ENCODE measurements at regions not wholly inside any gene's neighbourhood (a gene's known extent, or its start where the extent isn't known, plus 50 kb on each side); places are given as distances from the start of the nearest gene placed in this dataset.

DNA sequence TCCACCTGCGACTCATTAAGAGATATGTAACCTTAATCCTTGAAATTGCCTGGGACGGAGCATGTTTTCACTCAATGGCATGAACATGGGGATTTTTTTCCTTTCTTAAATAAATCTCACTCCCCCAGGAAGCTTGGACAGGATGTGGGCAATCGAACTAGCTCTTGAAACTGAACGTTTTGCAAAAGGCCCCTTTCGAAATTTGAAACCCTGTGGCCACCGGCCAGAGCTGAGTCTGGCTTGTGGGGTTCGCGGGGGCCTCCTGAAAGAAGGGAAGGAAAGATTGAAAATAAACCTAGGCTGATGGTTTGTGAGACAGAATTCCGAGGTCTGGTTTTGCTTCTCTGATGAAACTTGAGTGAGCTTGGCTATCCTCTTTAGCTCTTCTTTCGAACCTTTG lies 101.4 kb upstream of the RTL1 start:
- DNase-seq: peak; percentile 65

GRCh38 chr14:101005447-101005846 lies 101.9 kb upstream of the RTL1 start:
- DNase-seq: peak; percentile 32

GRCh38 chr14:101006008-101006407 lies 102.5 kb upstream of the RTL1 start:
- peak; percentile 23 for DNase-seq

DNA sequence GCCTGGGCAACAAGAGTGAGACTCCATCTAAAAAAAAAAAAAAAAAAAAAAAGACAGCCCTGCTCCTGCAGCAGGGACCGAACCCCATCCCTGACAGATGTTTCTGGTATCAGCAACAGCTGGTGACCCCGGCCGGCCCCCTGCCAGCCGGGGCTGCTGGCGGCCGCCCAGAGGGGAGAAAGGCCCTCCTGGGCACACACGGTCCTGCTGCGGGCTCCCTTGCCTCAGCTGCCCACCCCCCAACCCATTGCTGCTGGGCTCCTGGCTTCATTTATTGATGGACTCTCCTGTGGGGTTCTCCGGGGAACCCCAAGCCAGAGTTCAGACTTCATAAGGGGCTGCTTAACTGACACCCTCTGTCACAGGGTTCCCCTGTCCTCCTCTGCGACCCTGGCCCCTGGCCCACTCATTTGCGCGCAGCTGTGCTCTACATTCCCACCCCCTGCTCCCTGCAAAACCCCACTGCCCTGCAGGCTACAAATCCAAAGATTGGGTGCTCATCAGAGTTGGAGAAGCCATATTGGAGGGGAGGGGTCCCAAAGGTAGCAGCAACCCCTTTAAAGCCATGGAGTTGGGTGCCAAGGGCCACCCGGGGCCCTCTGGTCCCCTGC lies 103.6 kb upstream of the RTL1 start:
- DNase-seq: no peak

DNA sequence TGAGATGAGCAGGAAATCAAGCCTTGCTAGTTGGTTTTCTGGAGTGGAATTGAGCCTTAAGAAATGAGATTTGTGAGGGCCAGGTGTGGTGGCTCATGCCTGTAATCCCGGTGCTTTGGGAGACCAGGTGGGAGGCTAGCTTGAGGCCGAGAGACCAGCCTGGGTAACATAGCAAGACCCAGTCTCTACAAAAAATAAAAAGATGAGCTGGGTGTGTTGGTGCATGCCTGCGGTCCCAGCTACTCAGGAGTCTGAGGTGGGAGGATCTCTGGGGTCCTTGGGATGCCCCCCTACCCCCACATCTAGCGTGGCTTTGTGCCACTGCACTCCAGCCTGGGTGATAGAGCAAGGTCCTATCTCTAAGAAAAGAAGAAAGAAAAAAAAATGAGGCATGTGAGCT lies 104.2 kb upstream of the RTL1 start:
- no peak for DNase-seq

- no peak for DNase-seq
Observed at GRCh38 chr14:101008196-101008595, 104.7 kb upstream of the RTL1 start.

- no peak for DNase-seq
Observed at GRCh38 chr14:101008631-101009336, 105.3 kb upstream of the RTL1 start.

GRCh38 chr14:101009531-101009930 lies 106.0 kb upstream of the RTL1 start:
- DNase-seq: no peak

DNA sequence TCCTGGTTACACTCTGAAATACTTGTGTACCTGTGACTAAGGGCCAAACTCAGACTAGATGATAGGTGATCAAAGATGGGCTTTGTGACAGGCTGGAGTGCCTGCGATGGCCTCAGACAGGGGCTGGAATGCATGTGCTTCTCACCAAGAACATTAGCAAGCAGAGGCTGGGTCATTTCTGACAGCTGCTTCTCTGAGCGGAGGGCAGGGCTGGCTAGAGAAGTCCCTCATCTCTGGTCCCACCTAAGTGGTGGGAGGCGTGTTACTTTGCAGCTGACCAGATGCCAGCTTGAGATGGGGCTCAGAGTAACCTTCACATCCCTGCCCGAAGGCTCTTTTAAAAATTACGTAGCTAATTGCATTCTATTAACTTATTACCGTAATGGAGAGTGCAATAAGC lies 106.8 kb upstream of the RTL1 start:
- no peak for DNase-seq

DNA sequence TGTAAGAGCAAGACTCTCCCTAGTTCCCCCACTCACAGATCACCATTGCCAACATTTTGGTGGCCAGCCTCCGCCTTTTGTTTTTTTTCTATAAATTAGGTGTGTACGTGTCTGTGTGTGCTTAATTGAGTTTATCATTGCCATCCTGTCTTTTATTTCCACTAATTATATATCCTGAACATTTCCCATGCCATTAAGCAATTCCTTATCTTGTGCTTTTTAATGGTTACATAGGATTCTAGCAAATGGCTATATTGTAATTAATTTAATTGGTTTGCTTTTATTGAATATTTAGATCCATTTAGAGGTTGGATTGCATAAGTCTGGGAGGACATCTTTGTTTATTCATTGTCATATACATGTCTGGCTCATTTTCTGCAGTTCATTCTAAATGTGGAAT lies 107.3 kb upstream of the RTL1 start:
- no peak for DNase-seq

GRCh38 chr14:101017209-101017608 lies 113.7 kb upstream of the RTL1 start:
- DNase-seq: no peak

- DNase-seq: no peak
Observed at GRCh38 chr14:101017806-101018560, 114.5 kb upstream of the RTL1 start.

GRCh38 chr14:101018561-101019290 lies 115.2 kb upstream of the RTL1 start:
- DNase-seq: no peak

DNA sequence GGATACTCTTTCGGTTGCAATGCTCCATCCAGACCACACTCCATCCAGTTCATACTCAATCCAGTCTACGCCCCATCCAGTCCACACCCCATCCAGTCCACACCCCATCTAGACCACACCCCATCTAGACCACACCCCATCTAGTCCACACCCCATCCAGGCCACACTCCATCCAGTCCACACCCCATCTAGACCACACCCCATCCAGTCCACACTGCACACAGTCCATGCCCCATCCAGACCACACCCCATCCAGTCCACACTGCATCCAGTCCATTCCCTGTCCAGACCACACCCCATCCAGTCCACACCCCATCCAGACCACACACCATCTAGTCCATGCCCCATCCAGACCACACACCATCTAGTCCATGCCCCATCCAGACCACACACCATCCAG lies 116.0 kb upstream of the RTL1 start:
- DNase-seq: no peak

- no peak for DNase-seq
Observed at GRCh38 chr14:101019990-101020710, 116.6 kb upstream of the RTL1 start.

GRCh38 chr14:101020834-101021370 lies 117.4 kb upstream of the RTL1 start:
- no peak for DNase-seq

DNA sequence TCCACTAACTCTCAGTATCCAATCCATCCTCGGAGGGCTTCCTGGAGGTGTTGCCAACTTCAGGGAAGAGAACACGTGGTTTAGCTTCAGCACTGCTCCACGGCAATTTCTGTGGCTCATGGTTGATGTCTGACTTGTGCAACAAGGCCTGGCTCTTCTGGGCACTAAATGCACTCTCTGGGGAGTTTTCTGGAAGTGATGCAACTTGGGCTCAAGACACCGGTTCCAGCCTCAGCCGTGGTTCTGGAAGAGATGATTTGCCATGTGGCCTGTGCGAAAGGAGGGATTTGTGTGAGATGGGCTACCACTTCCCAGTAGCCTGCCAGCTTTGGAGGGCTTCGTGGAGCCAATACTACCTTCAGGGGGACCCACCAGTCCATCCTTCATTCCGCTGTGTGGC lies 118.6 kb upstream of the RTL1 start:
- no peak for DNase-seq

DNA sequence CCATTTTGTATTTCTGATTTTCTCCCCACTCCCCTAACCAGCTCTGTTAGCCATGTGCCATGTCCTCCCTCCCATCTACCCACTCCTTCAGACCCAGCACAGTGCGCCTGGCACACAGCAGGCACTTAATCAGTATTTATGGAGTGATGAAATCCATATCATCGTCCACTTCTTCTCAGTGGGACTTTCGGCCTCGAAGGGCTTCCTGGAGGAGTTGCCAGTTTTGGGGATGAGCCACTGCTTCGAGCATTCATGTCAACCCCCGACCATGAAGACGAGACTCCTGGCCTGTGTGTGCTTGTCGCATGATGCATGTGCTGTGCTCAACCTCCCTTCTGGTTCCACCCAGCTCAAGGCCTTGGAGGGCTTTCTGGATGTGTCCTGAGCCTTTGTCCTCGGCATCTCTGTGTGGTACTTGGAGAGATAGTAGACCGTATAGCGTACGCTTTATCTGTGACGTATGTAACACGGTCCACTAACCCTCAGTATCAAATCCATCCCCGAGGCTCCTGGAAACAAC lies 119.5 kb upstream of the RTL1 start:
- DNase-seq: no peak

DNA sequence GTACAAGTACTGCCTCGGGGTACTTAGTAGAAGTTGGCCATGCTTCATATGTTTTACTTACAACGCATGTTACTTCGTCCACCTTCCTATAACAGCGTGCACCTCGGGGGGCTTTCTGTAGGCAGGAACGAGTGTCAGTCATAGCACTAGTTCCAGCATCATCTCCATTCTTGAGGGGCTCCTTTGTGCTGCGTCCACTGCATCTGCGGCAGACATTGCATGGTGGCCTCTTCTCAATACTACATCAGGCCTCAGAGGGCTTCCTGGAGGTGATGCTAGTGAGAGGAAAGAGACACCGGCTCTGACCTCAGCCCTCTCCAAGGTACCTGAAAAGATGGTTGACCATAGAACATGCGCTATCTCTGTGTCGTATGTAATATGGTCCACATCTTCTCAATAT lies 121.2 kb upstream of the RTL1 start:
- DNase-seq: no peak

DNA sequence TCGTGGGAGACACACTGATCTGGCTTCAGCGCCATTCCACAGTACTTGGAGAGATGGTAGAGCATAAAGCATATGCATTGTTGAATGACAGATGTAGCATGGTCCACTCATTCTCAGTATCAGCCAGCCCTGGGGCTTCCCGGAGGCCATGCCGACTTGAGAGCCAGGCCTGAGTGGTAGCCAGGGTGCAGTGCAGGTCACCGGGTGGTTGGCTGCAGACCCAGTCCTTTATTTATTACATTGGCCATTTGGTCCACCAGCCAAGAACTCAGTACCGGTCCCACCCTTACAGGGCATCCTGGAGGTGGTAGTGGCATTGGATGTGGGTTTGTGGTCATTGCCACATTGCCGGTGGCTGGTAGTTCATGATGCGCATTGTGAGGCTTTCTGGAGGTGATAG lies 121.6 kb upstream of the RTL1 start:
- no peak for DNase-seq

- no peak for DNase-seq
Observed at GRCh38 chr14:101025696-101026095, 122.2 kb upstream of the RTL1 start.

DNA sequence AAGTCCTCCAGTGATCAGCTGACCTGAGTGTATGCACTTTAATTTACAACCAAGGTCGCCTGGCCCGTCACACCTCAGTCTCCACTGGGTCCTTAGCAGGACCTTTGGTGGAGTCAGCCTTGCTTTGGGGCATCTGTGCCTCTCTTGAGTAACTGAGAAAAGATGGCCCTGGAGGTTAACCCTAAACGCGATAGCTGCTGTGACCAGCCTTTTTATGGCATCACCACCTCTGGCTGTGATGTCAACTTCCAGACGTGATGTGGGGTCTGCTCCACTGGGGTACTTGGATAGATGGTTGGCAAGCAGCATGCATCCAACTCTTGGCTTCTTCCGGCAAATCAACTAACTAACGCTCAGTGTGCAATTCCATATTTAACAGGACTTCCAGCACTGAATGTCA lies 122.8 kb upstream of the RTL1 start:
- DNase-seq: no peak

Data from MV-4-11 (cell line).